ENCODE measurements at regions not wholly inside any gene's neighbourhood (a gene's known extent, or its start where the extent isn't known, plus 50 kb on each side); places are given as distances from the start of the nearest gene placed in this dataset.

DNA sequence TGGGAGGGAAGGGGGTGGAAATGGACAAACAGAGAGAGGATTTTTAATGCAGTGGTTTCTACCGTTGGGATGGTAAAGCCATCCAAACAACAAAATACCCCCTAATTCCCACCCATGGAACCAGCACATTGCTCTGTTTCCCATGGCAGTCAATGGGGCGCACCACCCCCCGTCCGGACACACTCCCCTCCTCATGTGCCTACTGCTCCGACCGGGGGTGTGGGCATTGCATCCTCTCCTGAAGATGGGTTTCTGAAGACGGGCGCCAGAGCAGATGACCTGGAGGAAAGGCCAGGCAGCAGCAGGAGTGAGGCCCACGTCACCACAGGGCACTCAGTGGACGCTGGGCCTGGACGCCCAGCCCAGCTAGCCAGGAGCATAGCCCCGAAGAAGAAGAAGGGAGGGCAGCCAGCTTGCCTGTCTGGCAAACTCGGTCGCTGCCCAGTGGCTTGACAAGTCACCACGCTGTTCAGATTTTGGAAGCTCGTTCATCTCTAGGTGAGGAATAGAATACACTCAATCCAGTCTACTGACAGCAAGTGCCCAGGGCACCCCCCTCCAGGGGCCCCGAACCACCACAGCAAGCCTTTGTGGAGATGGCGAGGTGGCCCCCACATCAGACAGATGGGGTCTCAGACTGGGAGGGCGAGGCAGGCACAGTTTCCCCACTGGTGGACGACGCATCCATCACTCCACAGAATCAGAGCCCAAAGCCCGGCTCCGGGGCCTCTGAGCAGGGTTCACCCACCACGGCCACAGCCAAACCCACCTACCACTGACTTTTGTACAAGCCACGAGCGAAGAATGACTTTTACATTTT lies 296.2 kb upstream of the SALL3 start:
- Histone ChIP-seq H3K9me3 (no peaks in the 10 kb centered on the region), H3K4me3 (no peak overlapping the region), H3K27me3 (no peaks in the 10 kb centered on the region), H3K36me3 (no peaks in the 10 kb centered on the region), H3K4me1 (no peaks in the 10 kb centered on the region), H3K27ac (no peak overlapping the region)
- no peak for DNase-seq
- no peak for TF ChIP-seq CTCF (IDR thresholded peaks at IDR 0.05)
- no peak for TF ChIP-seq POLR2A (IDR thresholded peaks at IDR 0.05)

DNA sequence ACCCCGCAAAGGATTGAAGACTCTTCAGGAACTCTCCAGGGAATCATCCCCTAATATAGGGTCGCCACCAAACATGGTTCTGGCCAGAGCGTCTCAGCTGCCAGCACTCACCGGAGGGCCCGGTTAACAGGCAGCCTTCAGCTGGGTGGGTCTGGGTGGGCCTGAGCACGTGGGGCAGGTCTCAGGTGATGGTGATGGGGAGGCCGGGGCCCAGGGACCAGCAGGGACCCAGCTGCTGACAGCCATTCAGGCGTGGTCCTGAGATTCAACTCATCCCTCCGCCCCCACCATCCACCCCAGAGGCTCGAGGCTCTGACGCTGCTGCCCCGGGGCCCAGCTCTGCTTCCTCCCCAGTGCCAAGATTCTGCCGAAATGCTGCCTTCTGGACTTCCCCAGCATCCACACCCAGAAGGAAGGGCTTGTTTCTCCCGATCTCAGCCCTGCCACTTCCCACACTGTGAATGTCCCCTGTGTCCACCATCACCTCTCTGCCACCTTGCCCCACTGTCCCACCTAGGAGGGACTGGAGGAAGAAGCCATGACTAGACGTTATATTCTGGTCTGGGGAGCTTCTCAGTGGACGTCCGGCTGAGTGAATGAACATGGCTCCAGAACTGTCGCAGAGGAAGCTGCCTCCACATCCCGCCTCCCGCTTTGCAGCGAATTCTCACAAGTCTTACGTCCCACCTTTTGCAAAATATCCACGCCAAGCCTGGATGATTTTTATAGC lies 294.2 kb upstream of the SALL3 start:
- H3K4me3 ChIP-seq: no peak overlapping the region
- no peak for DNase-seq
- no peaks in the 10 kb centered on the region for H3K9me3 ChIP-seq
- no peaks in the 10 kb centered on the region for H3K4me1 ChIP-seq
- H3K27me3 ChIP-seq: no peaks in the 10 kb centered on the region
- TF ChIP-seq POLR2A (IDR thresholded peaks at IDR 0.05) (no peak), CTCF (IDR thresholded peaks at IDR 0.05) (no peak)
- no peak overlapping the region for H3K27ac ChIP-seq
- no peaks in the 10 kb centered on the region for H3K36me3 ChIP-seq

DNA sequence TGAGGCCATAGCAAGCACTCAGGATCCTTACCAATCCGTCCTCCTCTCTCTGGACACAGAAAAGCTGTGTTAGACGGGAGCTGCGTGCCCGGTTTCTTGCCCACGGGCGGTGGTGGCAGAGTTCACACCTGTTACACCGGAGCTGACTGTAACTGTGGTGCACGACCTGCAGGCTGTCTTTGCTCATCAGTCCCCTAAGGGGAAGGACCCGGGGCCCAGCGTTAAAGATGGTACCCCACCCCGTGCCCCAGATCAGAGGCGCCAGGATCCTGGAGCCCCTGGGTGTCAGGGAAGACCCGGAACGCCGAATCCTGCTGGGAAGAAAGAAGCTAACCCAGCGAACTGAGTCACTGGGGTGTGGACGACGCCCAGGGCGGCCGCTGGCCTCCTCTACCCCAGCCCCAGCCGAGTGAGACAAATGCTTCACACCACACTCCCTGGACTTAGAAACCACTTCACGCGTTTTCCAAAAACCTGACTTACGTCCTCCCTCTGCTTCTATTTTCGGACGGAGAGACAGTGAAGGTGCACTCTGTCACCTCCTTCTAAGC lies 293.6 kb upstream of the SALL3 start:
- Histone ChIP-seq H3K4me1 (no peaks in the 10 kb centered on the region), H3K27me3 (no peaks in the 10 kb centered on the region), H3K36me3 (no peaks in the 10 kb centered on the region), H3K4me3 (no peak overlapping the region), H3K9me3 (no peaks in the 10 kb centered on the region), H3K27ac (no peak overlapping the region)
- TF ChIP-seq POLR2A (IDR thresholded peaks at IDR 0.05) (no peak), CTCF (IDR thresholded peaks at IDR 0.05) (no peak)
- no peak for DNase-seq

DNA sequence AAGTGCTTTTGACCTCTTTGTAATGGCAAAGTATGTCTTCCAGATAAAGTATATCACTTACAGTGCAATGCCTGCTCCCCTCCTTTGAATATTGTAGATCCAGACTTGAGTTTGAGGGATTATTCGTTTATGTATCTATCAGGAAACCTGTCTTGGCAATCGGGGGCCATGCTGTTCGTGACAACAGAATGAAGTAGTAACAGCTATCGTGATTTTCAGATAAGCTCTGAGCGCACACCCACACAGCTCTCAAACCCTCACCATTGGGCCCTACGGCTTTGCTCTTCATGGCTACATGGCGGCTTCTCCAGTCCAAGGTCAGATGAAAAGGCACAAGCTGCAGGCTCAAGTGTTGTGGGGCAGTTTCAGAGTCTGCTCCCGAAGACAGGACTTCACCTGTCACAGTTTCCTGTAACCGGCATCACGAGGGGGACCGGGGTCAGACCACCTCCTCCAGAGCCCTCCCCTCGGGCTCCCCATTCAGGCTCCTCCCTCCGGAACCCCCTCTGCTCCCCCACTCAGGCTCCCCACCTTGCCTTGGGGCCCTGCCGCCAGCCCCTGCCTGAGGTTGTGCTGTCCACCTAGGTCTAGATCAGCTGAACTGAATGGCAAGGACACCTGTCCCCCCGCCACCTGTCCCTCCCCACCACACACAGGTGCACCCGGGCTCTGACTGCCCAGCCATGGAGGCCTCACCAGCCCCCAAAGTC lies 292.5 kb upstream of the SALL3 start:
- Histone ChIP-seq H3K4me1 (no peaks in the 10 kb centered on the region), H3K4me3 (no peak overlapping the region), H3K27me3 (no peaks in the 10 kb centered on the region), H3K36me3 (no peaks in the 10 kb centered on the region), H3K9me3 (no peaks in the 10 kb centered on the region), H3K27ac (no peak overlapping the region)
- no peak for DNase-seq
- TF ChIP-seq CTCF (IDR thresholded peaks at IDR 0.05) (no peak), POLR2A (IDR thresholded peaks at IDR 0.05) (no peak)

GRCh38 chr18:78687736-78688135 lies 291.9 kb upstream of the SALL3 start:
- no peaks in the 10 kb centered on the region for H3K4me1 ChIP-seq
- no peak for TF ChIP-seq CTCF (IDR thresholded peaks at IDR 0.05)
- TF ChIP-seq POLR2A (IDR thresholded peaks at IDR 0.05): no peak
- no peaks in the 10 kb centered on the region for H3K36me3 ChIP-seq
- no peak for DNase-seq
- no peak overlapping the region for H3K4me3 ChIP-seq
- no peak overlapping the region for H3K27ac ChIP-seq
- H3K27me3 ChIP-seq: no peaks in the 10 kb centered on the region
- H3K9me3 ChIP-seq: no peaks in the 10 kb centered on the region
